GM12875 (cell line): ENCODE measurements at regions not wholly inside any gene's neighbourhood (a gene's known extent, or its start where the extent isn't known, plus 50 kb on each side); places are given as distances from the start of the nearest gene placed in this dataset.
"Not testable (repeated sequence)": the region's sequence is repeated elsewhere in the genome, so short reads cannot be mapped to it uniquely, and the experiment has no call there.

Experiments used
- H3K4me3 ChIP-seq: one replicate; pipeline ENCODE4 v1.5.1; 2011; ENCODE audit warnings: low read depth, low read length, control low read depth
- CTCF ChIP-seq: IDR thresholded peaks from 2 replicates; pipeline ENCODE4 v1.5.1; 2011; ENCODE audit warnings: low read depth, mild to moderate bottlenecking, control low read depth, inconsistent platforms, low read length, moderate library complexity, borderline replicate concordance; ENCODE audit not compliant: insufficient read depth

DNA sequence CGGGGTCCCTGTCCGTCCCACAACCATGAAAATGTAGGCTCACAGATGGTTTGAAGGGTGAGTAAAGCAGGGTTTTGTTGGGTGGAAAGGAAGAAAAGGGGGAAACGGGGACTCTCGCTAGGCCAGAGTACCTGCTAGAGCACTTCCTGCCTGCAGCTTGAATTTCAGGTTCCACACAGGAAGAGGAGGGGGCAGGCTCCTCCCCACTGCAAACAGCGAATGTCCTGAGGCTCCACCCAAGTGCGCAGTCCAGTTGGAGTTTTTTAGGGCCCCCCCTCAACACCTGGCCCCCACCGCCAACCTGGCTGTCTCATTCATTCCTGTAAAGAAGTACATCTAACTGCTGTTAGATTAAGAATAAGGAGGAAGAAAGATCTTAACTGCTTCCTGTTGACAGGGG, 414.7 kb downstream of the SH2D4B start:
- TF ChIP-seq CTCF: no peak

GRCh38 chr10:80957161-80957560, 419.5 kb downstream of the SH2D4B start:
- no peak for TF ChIP-seq CTCF
- H3K4me3 ChIP-seq: no peak overlapping the region

More for the DNA sequence above, 414.7 kb downstream of the SH2D4B start:
- no peak overlapping the region for H3K4me3 ChIP-seq

- TF ChIP-seq CTCF: no peak
- no peak overlapping the region for H3K4me3 ChIP-seq
These were observed 426.5 kb downstream of the SH2D4B start for GRCh38 chr10:80964179-80964578.

GRCh38 chr10:80964955-80965614, 427.4 kb downstream of the SH2D4B start:
- no peak for TF ChIP-seq CTCF
- H3K4me3 ChIP-seq: no peak overlapping the region

GRCh38 chr10:80966326-80966986, 428.8 kb downstream of the SH2D4B start:
- H3K4me3 ChIP-seq: no peak overlapping the region
- no peak for TF ChIP-seq CTCF

GRCh38 chr10:80967357-80967756, 429.7 kb downstream of the SH2D4B start:
- not testable (repeated sequence) for H3K4me3 ChIP-seq

DNA sequence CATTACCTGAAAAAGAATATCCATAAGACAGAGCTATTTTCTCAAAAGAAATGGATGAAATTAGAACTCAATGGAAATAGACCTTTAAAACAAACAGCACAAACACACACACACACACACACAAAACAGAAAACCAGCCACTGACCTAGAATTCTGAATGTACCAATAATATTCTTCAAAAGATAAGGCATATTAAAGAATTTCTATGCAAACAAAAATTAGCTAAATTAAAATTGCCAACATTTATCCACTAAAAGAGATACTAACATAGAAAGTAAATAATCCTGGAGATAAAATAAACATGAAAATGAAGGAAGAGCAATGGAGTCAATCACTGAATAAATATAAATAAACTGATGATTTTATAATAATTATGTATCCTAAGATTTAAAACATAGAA, 431.2 kb downstream of the SH2D4B start:
- TF ChIP-seq CTCF: no peak
- no peak overlapping the region for H3K4me3 ChIP-seq
